ENCODE measurements at regions not wholly inside any gene's neighbourhood (a gene's known extent, or its start where the extent isn't known, plus 50 kb on each side); places are given as distances from the start of the nearest gene placed in this dataset.

DNA sequence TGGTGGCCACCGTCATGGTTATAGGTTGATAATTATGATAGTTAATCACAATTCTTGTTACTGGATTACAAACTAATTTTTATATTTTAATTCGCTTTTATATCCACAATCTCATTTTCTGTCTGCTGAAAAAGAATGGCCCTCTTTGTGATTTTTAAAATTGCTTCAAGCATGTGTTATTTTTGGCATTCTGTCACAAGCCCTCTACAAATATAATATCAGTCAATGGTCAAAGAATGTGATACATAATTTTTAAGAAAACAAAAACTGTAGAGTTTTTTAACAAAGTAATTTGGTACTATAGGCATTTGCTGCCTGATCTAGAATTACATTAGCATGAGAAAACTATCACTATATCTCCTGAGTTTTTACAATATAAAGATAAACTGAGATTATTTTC lies 352.0 kb upstream of the TMTC1 start:
- H3K4me2 ChIP-seq (ENCODE audit: low read length), result no peak overlapping the region
- H3K27me3 ChIP-seq (ENCODE audit: low read depth, low read length), result no peaks in the 10 kb centered on the region
- H3K4me1 ChIP-seq (ENCODE audit: low read length), result no peaks in the 10 kb centered on the region
- no peaks in the 10 kb centered on the region for H4K20me1 ChIP-seq (ENCODE audit: insufficient read depth, low read length)
- TF ChIP-seq EZH2phosphoT487 (IDR thresholded peaks at IDR 0.05; ENCODE audit: low read depth), result no peak
- TF ChIP-seq, protein P1, sequence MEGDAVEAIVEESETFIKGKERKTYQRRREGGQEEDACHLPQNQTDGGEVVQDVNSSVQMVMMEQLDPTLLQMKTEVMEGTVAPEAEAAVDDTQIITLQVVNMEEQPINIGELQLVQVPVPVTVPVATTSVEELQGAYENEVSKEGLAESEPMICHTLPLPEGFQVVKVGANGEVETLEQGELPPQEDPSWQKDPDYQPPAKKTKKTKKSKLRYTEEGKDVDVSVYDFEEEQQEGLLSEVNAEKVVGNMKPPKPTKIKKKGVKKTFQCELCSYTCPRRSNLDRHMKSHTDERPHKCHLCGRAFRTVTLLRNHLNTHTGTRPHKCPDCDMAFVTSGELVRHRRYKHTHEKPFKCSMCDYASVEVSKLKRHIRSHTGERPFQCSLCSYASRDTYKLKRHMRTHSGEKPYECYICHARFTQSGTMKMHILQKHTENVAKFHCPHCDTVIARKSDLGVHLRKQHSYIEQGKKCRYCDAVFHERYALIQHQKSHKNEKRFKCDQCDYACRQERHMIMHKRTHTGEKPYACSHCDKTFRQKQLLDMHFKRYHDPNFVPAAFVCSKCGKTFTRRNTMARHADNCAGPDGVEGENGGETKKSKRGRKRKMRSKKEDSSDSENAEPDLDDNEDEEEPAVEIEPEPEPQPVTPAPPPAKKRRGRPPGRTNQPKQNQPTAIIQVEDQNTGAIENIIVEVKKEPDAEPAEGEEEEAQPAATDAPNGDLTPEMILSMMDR (IDR thresholded peaks at IDR 0.05; ENCODE audit: low read depth, low read length), result no peak
- no peaks in the 10 kb centered on the region for H3K9me3 ChIP-seq (ENCODE audit: insufficient read depth, low read length)
- H3K79me2 ChIP-seq (ENCODE audit: low read length), result no peaks in the 10 kb centered on the region
- no peaks in the 10 kb centered on the region for H3K36me3 ChIP-seq (replicated peaks; ENCODE audit: low read depth, low read length)
- no peak overlapping the region for H2AFZ ChIP-seq (ENCODE audit: low read depth, low read length)
- H3K4me3 ChIP-seq (ENCODE audit: low read length), result no peak overlapping the region
- no peak overlapping the region for H3K27ac ChIP-seq (ENCODE audit: low read length)
- no peak overlapping the region for H3K9ac ChIP-seq (ENCODE audit: low read length)

DNA sequence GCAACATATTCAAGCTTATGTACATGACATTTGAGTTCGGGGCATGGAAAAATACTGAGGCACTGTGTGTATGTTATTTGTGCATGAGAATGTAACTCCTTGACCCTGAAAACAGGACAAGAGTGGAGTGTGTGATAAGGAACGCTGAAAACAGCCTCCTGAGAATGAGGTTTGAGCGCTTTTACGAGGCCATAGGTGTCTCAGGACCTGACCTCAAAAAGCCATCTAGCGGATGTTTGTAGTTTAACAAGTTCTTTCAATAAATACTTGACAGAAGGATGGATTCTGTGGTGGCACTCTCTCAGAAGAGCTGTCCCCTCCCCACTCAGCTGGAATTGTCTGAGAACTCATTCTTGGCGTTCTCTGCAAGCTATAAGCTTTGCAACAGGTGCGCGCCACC lies 350.5 kb upstream of the TMTC1 start:
- H2AFZ ChIP-seq (ENCODE audit: low read depth, low read length), result no peak overlapping the region
- H3K27me3 ChIP-seq (ENCODE audit: low read depth, low read length), result no peaks in the 10 kb centered on the region
- H3K4me2 ChIP-seq (ENCODE audit: low read length), result no peak overlapping the region
- H4K20me1 ChIP-seq (ENCODE audit: insufficient read depth, low read length), result no peaks in the 10 kb centered on the region
- TF ChIP-seq, protein P1 (IDR thresholded peaks at IDR 0.05; ENCODE audit: low read depth, low read length), result no peak
- no peak for TF ChIP-seq EZH2phosphoT487 (IDR thresholded peaks at IDR 0.05; ENCODE audit: low read depth)
- no peaks in the 10 kb centered on the region for H3K36me3 ChIP-seq (replicated peaks; ENCODE audit: low read depth, low read length)
- no peak overlapping the region for H3K4me3 ChIP-seq (ENCODE audit: low read length)
- no peak overlapping the region for H3K9ac ChIP-seq (ENCODE audit: low read length)
- H3K4me1 ChIP-seq (ENCODE audit: low read length), result no peaks in the 10 kb centered on the region
- no peaks in the 10 kb centered on the region for H3K79me2 ChIP-seq (ENCODE audit: low read length)
- H3K27ac ChIP-seq (ENCODE audit: low read length), result no peak overlapping the region
- no peaks in the 10 kb centered on the region for H3K9me3 ChIP-seq (ENCODE audit: insufficient read depth, low read length)

DNA sequence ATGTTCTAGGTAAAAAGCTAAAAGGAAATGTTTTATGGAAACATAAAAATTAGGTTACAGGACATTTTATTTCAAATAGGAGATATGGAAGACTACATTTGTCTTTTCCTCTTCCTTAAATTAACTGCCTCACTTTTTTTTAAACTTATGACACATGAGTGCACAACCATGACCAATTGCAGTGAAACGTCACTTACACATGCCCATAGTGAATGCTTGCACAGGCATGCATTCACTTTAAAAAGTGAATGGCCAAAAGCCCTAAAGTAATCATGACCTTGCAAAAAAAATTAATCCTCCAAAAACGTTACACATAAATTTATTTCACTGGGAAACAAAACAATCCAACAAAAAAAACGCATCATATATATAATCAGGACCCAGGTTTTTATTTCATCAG lies 343.2 kb upstream of the TMTC1 start:
- Histone ChIP-seq H4K20me1 (ENCODE audit: insufficient read depth, low read length) (no peaks in the 10 kb centered on the region), H3K4me2 (ENCODE audit: low read length) (no peak overlapping the region), H3K27me3 (ENCODE audit: low read depth, low read length) (no peaks in the 10 kb centered on the region), H3K4me1 (ENCODE audit: low read length) (no peaks in the 10 kb centered on the region), H2AFZ (ENCODE audit: low read depth, low read length) (no peak overlapping the region), H3K9ac (ENCODE audit: low read length) (no peak overlapping the region), H3K9me3 (ENCODE audit: insufficient read depth, low read length) (no peaks in the 10 kb centered on the region), H3K4me3 (ENCODE audit: low read length) (no peak overlapping the region), H3K36me3 (replicated peaks; ENCODE audit: low read depth, low read length) (no peaks in the 10 kb centered on the region), H3K79me2 (ENCODE audit: low read length) (no peaks in the 10 kb centered on the region), H3K27ac (ENCODE audit: low read length) (no peak overlapping the region)
- TF ChIP-seq, protein P1 (IDR thresholded peaks at IDR 0.05; ENCODE audit: low read depth, low read length), result no peak
- TF ChIP-seq EZH2phosphoT487 (IDR thresholded peaks at IDR 0.05; ENCODE audit: low read depth), result no peak

DNA sequence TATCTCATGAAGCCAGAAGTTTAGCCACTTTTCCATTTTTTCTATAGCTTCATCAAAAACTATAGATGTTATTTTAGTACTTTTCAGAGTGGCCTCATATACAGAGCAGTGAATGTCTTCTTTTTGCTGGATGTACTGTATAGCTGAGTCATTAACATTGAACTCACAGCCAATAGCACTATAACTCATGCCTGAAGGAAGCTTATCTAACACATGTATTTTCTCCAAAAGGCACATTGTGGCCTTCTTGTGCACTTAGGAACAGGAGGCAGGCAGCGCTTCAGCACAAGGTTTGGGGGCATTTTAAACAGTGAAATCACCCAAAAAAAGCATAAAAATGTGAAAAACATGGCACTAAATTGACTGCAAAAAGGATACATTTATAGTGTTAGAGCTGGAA lies 336.8 kb upstream of the TMTC1 start:
- H3K36me3 ChIP-seq (replicated peaks; ENCODE audit: low read depth, low read length), result no peaks in the 10 kb centered on the region

More for the DNA sequence above, 336.8 kb upstream of the TMTC1 start:
- no peaks in the 10 kb centered on the region for H3K27me3 ChIP-seq (ENCODE audit: low read depth, low read length)
- H3K27ac ChIP-seq (ENCODE audit: low read length), result no peak overlapping the region
- no peak overlapping the region for H3K4me3 ChIP-seq (ENCODE audit: low read length)
- no peak overlapping the region for H3K4me2 ChIP-seq (ENCODE audit: low read length)
- no peaks in the 10 kb centered on the region for H3K79me2 ChIP-seq (ENCODE audit: low read length)
- TF ChIP-seq, protein P1 (IDR thresholded peaks at IDR 0.05; ENCODE audit: low read depth, low read length), result no peak
- TF ChIP-seq EZH2phosphoT487 (IDR thresholded peaks at IDR 0.05; ENCODE audit: low read depth), result no peak
- no peak overlapping the region for H3K9ac ChIP-seq (ENCODE audit: low read length)
- no peaks in the 10 kb centered on the region for H3K9me3 ChIP-seq (ENCODE audit: insufficient read depth, low read length)
- no peaks in the 10 kb centered on the region for H3K4me1 ChIP-seq (ENCODE audit: low read length)
- H2AFZ ChIP-seq (ENCODE audit: low read depth, low read length), result no peak overlapping the region
- no peaks in the 10 kb centered on the region for H4K20me1 ChIP-seq (ENCODE audit: insufficient read depth, low read length)

Data from OCI-LY3 (cell line).